K562 (cell line): ENCODE measurements at regions not wholly inside any gene's neighbourhood (a gene's known extent, or its start where the extent isn't known, plus 50 kb on each side); places are given as distances from the start of the nearest gene placed in this dataset.

Experiments
- ATAC-seq: fragments of 200-7000 bp; cut with Tn5 transposase; 3 replicates; pipeline ENCODE4 v1.9.1; 2020; ENCODE audit warnings: moderate library complexity
- BruUV-seq: library from RNA; stranded (reverse); fragments of 400-500 nt; replicated peaks from 2 replicates; lab custom pipeline; 2021; lab: Mats Ljungman, UMichigan
- CTCF ChIA-PET: fragments of 300-600 bp; formaldehyde crosslinking; extraction: SDS; loops from one replicate; lab custom pipeline; 2021; ENCODE audit warnings: low intra/inter-chr PET ratio; lab: Yijun Ruan, JAX
- POLR2A ChIA-PET: fragments of 300-600, 350-650 bp; sonication (Branson Sonifier 250); formaldehyde crosslinking; extraction: SDS; loops from one replicate; lab custom pipeline; 2021; ENCODE audit warnings: antibody characterized with exemption, inconsistent platforms; lab: Yijun Ruan, JAX
- DNase-seq, 4 experiments: peaks; one replicate each; pipeline versions ENCODE4 v3.0.0 to v3.0.0-alpha.2; 2011 to 2018; ENCODE audit warnings: low spot score in 3 of 4, mixed read lengths in 3 of 4; ENCODE audit errors: extremely low read depth in 1 of 4
- FAIRE-seq: peaks from 2 replicates; lab custom pipeline; 2011; peaks lifted over from hg19 to GRCh38; lab: Jason Lieb, UNC
- H2AFZ ChIP-seq: 2 replicates; pipeline ENCODE4 v1.6.0; 2011; ENCODE audit warnings: low read depth, low read length, control low read depth, inconsistent platforms
- H3K27ac ChIP-seq: fragments of 200-600 bp; 3 replicates; pipeline ENCODE4 v1.8.0; 2011; ENCODE audit warnings: low read depth, mild to moderate bottlenecking, control low read depth, inconsistent platforms, low read length, moderate library complexity, mixed read lengths; ENCODE audit errors: extremely low read depth
- H3K27me3 ChIP-seq, 2 experiments: fragments of 300-600 bp in 1 of 2; 2 replicates in 1 of 2; 3 replicates in 1 of 2; pipeline versions ENCODE4 v1.6.0 to v1.8.0; 2011; ENCODE audit warnings: inconsistent platforms in 2 of 2, low read length in 2 of 2, mild to moderate bottlenecking in 1 of 2, mixed read lengths in 1 of 2, moderate library complexity in 1 of 2; ENCODE audit not compliant: control insufficient read depth in 2 of 2, insufficient read depth in 2 of 2
- H3K36me3 ChIP-seq: fragments of 300-600 bp; 3 replicates; pipeline ENCODE4 v1.8.0; 2011; ENCODE audit warnings: mild to moderate bottlenecking, low read length, inconsistent platforms; ENCODE audit not compliant: control insufficient read depth, insufficient read depth
- H3K4me1 ChIP-seq, 2 experiments: fragments of 200-600 bp in 1 of 2; replicated peaks in 1 of 2; 2 replicates in 1 of 2; 3 replicates in 1 of 2; pipeline versions ENCODE4 v1.5.1 to v1.8.0; 2011; ENCODE audit warnings: inconsistent platforms in 2 of 2, low read length in 2 of 2, mild to moderate bottlenecking in 1 of 2, mixed read lengths in 1 of 2, moderate library complexity in 1 of 2; ENCODE audit not compliant: control insufficient read depth in 2 of 2, insufficient read depth in 2 of 2
- H3K4me2 ChIP-seq: 2 replicates; pipeline ENCODE4 v1.6.1; 2011; ENCODE audit warnings: low read length, control low read depth, inconsistent platforms, mixed read lengths; ENCODE audit not compliant: insufficient read depth
- H3K4me3 ChIP-seq: fragments of 200-600 bp; sonication (generic), shearing (Covaris generic); 2 replicates; pipeline ENCODE4 v1.5.1; 2016; ENCODE audit warnings: control low read depth, inconsistent platforms
- H3K79me2 ChIP-seq: fragments of 200-600 bp; 3 replicates; pipeline ENCODE4 v1.8.0; 2011; ENCODE audit warnings: low read length, inconsistent platforms; ENCODE audit not compliant: control insufficient read depth, insufficient read depth
- H3K9ac ChIP-seq, 2 experiments: 2 replicates each; pipeline versions ENCODE4 v1.6.0 to v1.6.1; 2011; ENCODE audit warnings: low read depth in 2 of 2, low read length in 2 of 2, control low read depth in 1 of 2, inconsistent platforms in 1 of 2, mild to moderate bottlenecking in 1 of 2, mixed read lengths in 1 of 2; ENCODE audit not compliant: insufficient read depth in 1 of 2
- H3K9me1 ChIP-seq: one replicate; pipeline ENCODE4 v1.6.0; 2011; ENCODE audit warnings: inconsistent platforms, mild to moderate bottlenecking, low read length, moderate library complexity; ENCODE audit not compliant: control insufficient read depth, insufficient read depth
- H3K9me3 ChIP-seq: replicated peaks from 2 replicates; pipeline ENCODE4 v1.5.1; 2011; ENCODE audit warnings: low read depth, low read length, inconsistent platforms; ENCODE audit not compliant: control insufficient read depth, insufficient read depth
- H4K20me1 ChIP-seq: replicated peaks from 2 replicates; pipeline ENCODE4 v1.6.1; 2011; ENCODE audit warnings: low read length, inconsistent platforms, mixed read lengths; ENCODE audit not compliant: control insufficient read depth, insufficient read depth
- ATF6 ChIP-seq: sonication (generic); formaldehyde crosslinking; IDR thresholded peaks from 2 replicates; pipeline ENCODE4 v1.4.0; 2020; ENCODE audit warnings: mild to moderate bottlenecking, missing genetic modification reagents
- BRF1 ChIP-seq: IDR thresholded peaks from 3 replicates; pipeline ENCODE4 v1.6.1; 2011; ENCODE audit warnings: borderline replicate concordance, mild to moderate bottlenecking; ENCODE audit not compliant: insufficient read length; ENCODE audit errors: extremely low read depth
- CBX1 ChIP-seq: sonication (generic); IDR thresholded peaks from 2 replicates; pipeline ENCODE4 v1.6.1; 2016; ENCODE audit warnings: antibody characterized with exemption, low read depth, mild to moderate bottlenecking
- GTF3C2 ChIP-seq: IDR thresholded peaks from 3 replicates; pipeline ENCODE4 v1.6.1; 2011; ENCODE audit warnings: borderline replicate concordance, mild to moderate bottlenecking, moderate library complexity; ENCODE audit not compliant: insufficient read length; ENCODE audit errors: extremely low read depth
- HEY1 ChIP-seq: fragments of 250-450 bp; sonication (Bioruptor Pico); IDR thresholded peaks from 2 replicates; pipeline ENCODE4 v1.5.0; 2020; ENCODE audit warnings: mild to moderate bottlenecking, moderate library complexity, borderline replicate concordance
- NCOR1 ChIP-seq: fragments of 450-650 bp; IDR thresholded peaks from 2 replicates; pipeline ENCODE4 v1.6.1; 2016; ENCODE audit warnings: mild to moderate bottlenecking, moderate library complexity
- NR0B1 ChIP-seq: fragments of 450-650 bp; IDR thresholded peaks from one replicate; pipeline ENCODE4 v1.6.1; 2018; ENCODE audit warnings: mild to moderate bottlenecking, moderate library complexity; ENCODE audit not compliant: partially characterized antibody
- RFX7 ChIP-seq: fragments of 250-450 bp; sonication (Bioruptor Pico); IDR thresholded peaks from 2 replicates; pipeline ENCODE4 v1.5.1; 2021; ENCODE audit warnings: mild to moderate bottlenecking
- YY1 ChIP-seq, 3 experiments: IDR thresholded peaks; 2 replicates each; pipeline ENCODE4 v1.6.1; 2011; ENCODE audit warnings: low read length in 2 of 3, mild to moderate bottlenecking in 2 of 3, moderate library complexity in 2 of 3, borderline replicate concordance in 1 of 3, control low read depth in 1 of 3, low read depth in 1 of 3; ENCODE audit not compliant: insufficient read depth in 3 of 3, insufficient replicate concordance in 2 of 3, control insufficient read depth in 1 of 3, insufficient read length in 1 of 3; ENCODE audit errors: extremely low read depth in 1 of 3
- ZNF217 ChIP-seq: sonication (generic); formaldehyde crosslinking; IDR thresholded peaks from 2 replicates; pipeline ENCODE4 v1.8.0; 2022; ENCODE audit warnings: mild to moderate bottlenecking, missing genetic modification reagents
- ZNF699 ChIP-seq: fragments of 250-450 bp; sonication (Bioruptor Pico); IDR thresholded peaks from 2 replicates; pipeline ENCODE4 v1.8.0; 2021; ENCODE audit warnings: mild to moderate bottlenecking, moderate library complexity; ENCODE audit not compliant: insufficient replicate concordance
- WGBS: fragments of 100-300 bp; shearing (Covaris generic); methylation state at CpG from one replicate; pipeline ENCODE4 v1.1.6; 2016; ENCODE audit warnings: low coverage, mixed read lengths; ENCODE audit not compliant: insufficient coverage; ENCODE audit errors: missing lambda C conversion rate; 5-methylcytosine and 5-hydroxymethylcytosine counted together
- in situ Hi-C: fragments of 300-500 bp; cut with MboI; formaldehyde crosslinking; loops from 4 replicates; pipeline ENCODE4 v1.15.0; 2018; ENCODE audit warnings: inconsistent platforms, mixed read lengths
- intact Hi-C: fragments of 100-400 bp; cut with micrococcal nuclease; formaldehyde crosslinking; loops from 2 replicates; pipeline ENCODE4 v1.14.2; 2022
- TF ChIP-seq, protein P1 (sequence below): sonication (generic); formaldehyde crosslinking; IDR thresholded peaks from 2 replicates; pipeline ENCODE4 v1.8.1; 2023; ENCODE audit warnings: mild to moderate bottlenecking, missing genetic modification reagents

DNA sequence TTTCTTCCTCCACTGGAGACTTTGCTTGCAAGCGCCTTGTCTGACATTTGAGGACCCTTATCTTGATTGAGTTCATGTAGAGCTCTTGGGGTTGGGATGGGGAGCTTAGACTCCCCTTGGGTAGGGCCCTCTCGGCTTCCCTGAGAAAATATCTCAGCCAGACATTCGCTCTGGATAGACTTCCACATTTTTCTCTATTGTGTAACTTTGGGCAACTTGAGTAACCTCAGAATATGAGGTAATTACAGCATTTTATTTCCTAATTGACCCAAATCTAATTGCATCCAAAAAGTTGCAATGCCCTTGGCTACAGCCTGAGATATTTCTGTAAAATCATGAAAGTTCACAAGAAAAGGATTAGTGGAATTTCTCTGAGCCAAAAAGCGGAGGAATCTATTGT is 102.8 kb upstream of the MXRA5 start (continued):
- TF ChIP-seq NR0B1: no peak
- TF ChIP-seq BRF1: no peak
- TF ChIP-seq, protein P1, sequence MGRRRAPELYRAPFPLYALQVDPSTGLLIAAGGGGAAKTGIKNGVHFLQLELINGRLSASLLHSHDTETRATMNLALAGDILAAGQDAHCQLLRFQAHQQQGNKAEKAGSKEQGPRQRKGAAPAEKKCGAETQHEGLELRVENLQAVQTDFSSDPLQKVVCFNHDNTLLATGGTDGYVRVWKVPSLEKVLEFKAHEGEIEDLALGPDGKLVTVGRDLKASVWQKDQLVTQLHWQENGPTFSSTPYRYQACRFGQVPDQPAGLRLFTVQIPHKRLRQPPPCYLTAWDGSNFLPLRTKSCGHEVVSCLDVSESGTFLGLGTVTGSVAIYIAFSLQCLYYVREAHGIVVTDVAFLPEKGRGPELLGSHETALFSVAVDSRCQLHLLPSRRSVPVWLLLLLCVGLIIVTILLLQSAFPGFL (CRISPR knock-in tag): no peak
- TF ChIP-seq ZNF699 (CRISPR knock-in tag): no peak

GRCh38 chrX:3448563-3448962 is 102.1 kb upstream of the MXRA5 start:
- WGBS: 0% methylated on average over 4 of the region's 4 CpGs
- CTCF ChIA-PET: no interaction called here
- intact Hi-C loops: no loop called here
- TF ChIP-seq ZNF217: no peak
- no peak for TF ChIP-seq YY1 (IDR thresholded peaks at IDR 0.05; ENCODE audit: borderline replicate concordance in 1 of 3, control insufficient read depth in 1 of 3, extremely low read depth in 1 of 3, insufficient read depth in 3 of 3, insufficient read length in 1 of 3, insufficient replicate concordance in 2 of 3, low read depth in 1 of 3, low read length in 2 of 3)
- no peak for TF ChIP-seq CBX1
- no peak for TF ChIP-seq HEY1 (CRISPR knock-in tag)
- no peak for TF ChIP-seq GTF3C2
- no peak for TF ChIP-seq RFX7 (CRISPR knock-in tag)
- TF ChIP-seq ATF6 (CRISPR knock-in tag): no peak
- no peak for TF ChIP-seq NCOR1

More at GRCh38 chrX:3448563-3448962, 102.1 kb upstream of the MXRA5 start:
- H3K4me3 ChIP-seq: no peak overlapping the region
- H3K27ac ChIP-seq: no peak overlapping the region
- ATAC-seq: no peak
- FAIRE-seq: no peak
- no peak overlapping the region for H3K9ac ChIP-seq
- H3K79me2 ChIP-seq: no peaks in the 10 kb centered on the region
- BruUV-seq: no TSS peak
- H4K20me1 ChIP-seq: no peaks in the 10 kb centered on the region
- no peaks in the 10 kb centered on the region for H3K4me1 ChIP-seq
- no peaks in the 10 kb centered on the region for H3K27me3 ChIP-seq
- H3K4me2 ChIP-seq: no peak overlapping the region
- in situ Hi-C loops: no loop called here
- H3K9me3 ChIP-seq: no peaks in the 10 kb centered on the region
- H3K9me1 ChIP-seq: no peaks in the 10 kb centered on the region
- POLR2A ChIA-PET: no interaction called here
- no peaks in the 10 kb centered on the region for H3K36me3 ChIP-seq
- no peak for DNase-seq
- no peak overlapping the region for H2AFZ ChIP-seq
